Suprapubic skin (tissue), 3 donors: ENCODE measurements at regions not wholly inside any gene's neighbourhood (a gene's known extent, or its start where the extent isn't known, plus 50 kb on each side); places are given as distances from the start of the nearest gene placed in this dataset.

Experiments
- CTCF ChIP-seq, 2 donors: fragments of 200-600 bp in 1 of 2; fragments of 450-650 bp in 1 of 2; sonication (generic) in 1 of 2; IDR thresholded peaks; one replicate each; pipeline ENCODE4 v1.5.1; 2016 to 2019; ENCODE audit warnings: antibody characterized with exemption in 2 of 2, mild to moderate bottlenecking in 1 of 2, moderate library complexity in 1 of 2
- EP300 ChIP-seq: sonication (generic); formaldehyde crosslinking; IDR thresholded peaks from one replicate; pipeline ENCODE4 v1.6.1; 2017; ENCODE audit warnings: antibody characterized with exemption

GRCh38 chr1:30487042-30487441, 236.3 kb downstream of the MATN1 start:
- no peak for TF ChIP-seq CTCF (IDR thresholded peaks at IDR 0.05)
- TF ChIP-seq EP300: no peak
